ENCODE measurements at regions not wholly inside any gene's neighbourhood (a gene's known extent, or its start where the extent isn't known, plus 50 kb on each side); places are given as distances from the start of the nearest gene placed in this dataset.
"Not testable (repeated sequence)": the region's sequence is repeated elsewhere in the genome, so short reads cannot be mapped to it uniquely, and the experiment has no call there.

- not testable (repeated sequence) for TF ChIP-seq POLR2A (IDR thresholded peaks at IDR 0.05; ENCODE audit: low read depth); POLR2AphosphoS5 (IDR thresholded peaks at IDR 0.05)
Observed at GRCh38 chr2:87417742-87418567, 329.9 kb upstream of the PLGLB2 start.

Data from esophagus muscularis mucosa (tissue), 2 donors.